SKM-1 treated with dmso at 0.1 percent for 144 hours (cell line): ENCODE measurements at regions not wholly inside any gene's neighbourhood (a gene's known extent, or its start where the extent isn't known, plus 50 kb on each side); places are given as distances from the start of the nearest gene placed in this dataset.
"Not testable (repeated sequence)": the region's sequence is repeated elsewhere in the genome, so short reads cannot be mapped to it uniquely, and the experiment has no call there.

Experiments used
- DNase-seq: peaks from one replicate; lab custom pipeline; 2025; ENCODE audit not compliant: unreplicated experiment; lab: John Stamatoyannopoulos, UW

- DNase-seq = no peak
Measured at GRCh38 chr10:129169115-129169514, 297.9 kb upstream of the MGMT start.

- no peak for DNase-seq
Measured at GRCh38 chr10:129170812-129171211, 296.2 kb upstream of the MGMT start.

- no peak for DNase-seq
Measured at GRCh38 chr10:129171812-129172211, 295.2 kb upstream of the MGMT start.

GRCh38 chr10:129174232-129175014, 292.6 kb upstream of the MGMT start:
- DNase-seq = no peak

GRCh38 chr10:129179245-129179971, 287.6 kb upstream of the MGMT start:
- DNase-seq = no peak

GRCh38 chr10:129179972-129180678, 286.9 kb upstream of the MGMT start:
- no peak for DNase-seq

- no peak for DNase-seq
Measured at GRCh38 chr10:129184196-129184595, 282.8 kb upstream of the MGMT start.

GRCh38 chr10:129187331-129187730, 279.7 kb upstream of the MGMT start:
- no peak for DNase-seq

GRCh38 chr10:129191797-129192196, 275.2 kb upstream of the MGMT start:
- no peak for DNase-seq

- no peak for DNase-seq
Measured at GRCh38 chr10:129192344-129193128, 274.5 kb upstream of the MGMT start.

GRCh38 chr10:129193148-129193547, 273.9 kb upstream of the MGMT start:
- DNase-seq = no peak

- no peak for DNase-seq
Measured at GRCh38 chr10:129194181-129194870, 272.7 kb upstream of the MGMT start.

GRCh38 chr10:129199826-129200225, 267.2 kb upstream of the MGMT start:
- no peak for DNase-seq

- DNase-seq = no peak
Measured at GRCh38 chr10:129203819-129204218, 263.2 kb upstream of the MGMT start.

GRCh38 chr10:129207297-129207696, 259.7 kb upstream of the MGMT start:
- no peak for DNase-seq

- DNase-seq = no peak
Measured at GRCh38 chr10:129210876-129211275, 256.2 kb upstream of the MGMT start.

- DNase-seq = no peak
Measured at GRCh38 chr10:129213256-129213655, 253.8 kb upstream of the MGMT start.

GRCh38 chr10:129213996-129214395, 253.0 kb upstream of the MGMT start:
- DNase-seq = not testable (repeated sequence)

GRCh38 chr10:129219364-129219763, 247.7 kb upstream of the MGMT start:
- no peak for DNase-seq

GRCh38 chr10:129222436-129222835, 244.6 kb upstream of the MGMT start:
- DNase-seq = no peak
